Neural progenitor cell (in vitro differentiated cells): ENCODE measurements at regions not wholly inside any gene's neighbourhood (a gene's known extent, or its start where the extent isn't known, plus 50 kb on each side); places are given as distances from the start of the nearest gene placed in this dataset.

Experiments
- CTCF ChIP-seq: fragments of 200-600 bp; sonication (generic); IDR thresholded peaks from 2 replicates; pipeline ENCODE4 v1.5.1; 2017; ENCODE audit warnings: antibody characterized with exemption, mild to moderate bottlenecking
- EZH2 ChIP-seq: fragments of 200-600 bp; sonication (generic); IDR thresholded peaks from 2 replicates; pipeline ENCODE4 v1.6.1; 2017; ENCODE audit warnings: antibody characterized with exemption, mild to moderate bottlenecking, moderate library complexity

GRCh38 chr5:160903551-160903950, 51.5 kb upstream of the ATP10B start:
- no peak for TF ChIP-seq CTCF
- TF ChIP-seq EZH2 = no peak
